Thyroid gland (tissue), 4 donors: ENCODE measurements at regions not wholly inside any gene's neighbourhood (a gene's known extent, or its start where the extent isn't known, plus 50 kb on each side); places are given as distances from the start of the nearest gene placed in this dataset.

Source experiments
- CTCF ChIP-seq, 6 experiments: fragments of 200-600 bp in 3 of 6; fragments of 450-650 bp in 3 of 6; sonication (generic) in 3 of 6; IDR thresholded peaks; one replicate each; pipeline ENCODE4 v1.5.1; 2016 to 2019; ENCODE audit warnings: antibody characterized with exemption in 6 of 6, mild to moderate bottlenecking in 2 of 6, inconsistent platforms in 1 of 6, moderate library complexity in 1 of 6
- POLR2A ChIP-seq, 2 donors: fragments of 450-650 bp; IDR thresholded peaks; one replicate each; pipeline ENCODE4 v1.6.1; 2017; ENCODE audit warnings: antibody characterized with exemption in 2 of 2, mild to moderate bottlenecking in 2 of 2, moderate library complexity in 1 of 2

DNA sequence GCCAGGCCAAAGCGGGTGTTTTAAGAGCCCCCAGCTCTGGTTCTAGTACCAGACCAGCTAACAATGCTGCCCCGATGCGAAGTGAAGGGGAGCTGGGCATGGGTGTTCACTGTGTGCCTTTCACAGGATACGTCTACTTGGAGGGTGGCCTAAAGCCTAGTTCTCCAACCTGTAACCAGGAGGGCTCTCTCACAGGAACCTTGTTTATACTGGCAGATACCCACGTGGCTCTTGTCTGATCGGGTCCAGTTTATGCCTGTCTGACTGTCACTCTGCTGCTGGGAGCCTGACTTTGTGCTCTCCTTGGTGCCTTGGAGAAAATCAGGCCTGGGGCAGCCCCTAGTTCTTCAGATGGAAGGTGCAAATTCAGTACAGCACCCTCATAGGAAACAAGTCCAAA, 60.2 kb upstream of the RNF144B start:
- TF ChIP-seq CTCF (IDR thresholded peaks at IDR 0.05) (no peak), POLR2A (IDR thresholded peaks at IDR 0.05) (peak in 1 of 2 donors; percentile 47)
